CD4-positive, alpha-beta T cell treated with Interleukin-15 for 4 hours (primary cell): ENCODE measurements at regions not wholly inside any gene's neighbourhood (a gene's known extent, or its start where the extent isn't known, plus 50 kb on each side); places are given as distances from the start of the nearest gene placed in this dataset.

Source experiments
- DNase-seq: peaks from one replicate; pipeline ENCODE4 v3.0.0-alpha.2; 2020; ENCODE audit warnings: low spot score

- no peak for DNase-seq
These were observed 58.5 kb upstream of the PJA2 start for GRCh38 chr5:109468288-109468676.

DNA sequence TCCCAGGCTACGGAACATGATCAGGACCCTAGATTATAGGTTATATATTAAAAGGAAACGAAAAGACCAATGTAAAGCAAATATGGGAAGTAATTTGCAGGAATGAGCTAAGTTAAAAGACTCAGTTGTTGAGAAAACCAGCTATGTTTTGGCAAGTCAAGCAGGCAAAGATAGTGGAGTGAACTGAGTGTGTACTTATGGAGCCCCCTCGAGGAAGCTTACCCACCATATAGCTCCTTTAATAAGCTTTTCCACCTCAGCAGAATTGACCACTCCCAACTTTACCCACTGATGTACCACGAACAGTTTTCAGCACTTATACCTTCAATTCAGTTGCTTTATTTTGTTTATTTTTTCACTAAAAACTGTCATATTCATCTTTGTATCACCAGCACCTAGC lies 57.3 kb upstream of the PJA2 start:
- DNase-seq: no peak
